Panc1 (cell line): ENCODE measurements at regions not wholly inside any gene's neighbourhood (a gene's known extent, or its start where the extent isn't known, plus 50 kb on each side); places are given as distances from the start of the nearest gene placed in this dataset.

ENCODE experiments used
- ATAC-seq: fragments of 200-7000 bp; cut with Tn5 transposase; 2 replicates; pipeline ENCODE4 v1.9.1; 2020; ENCODE audit warnings: mild to moderate bottlenecking, moderate library complexity
- BruUV-seq: library from RNA; stranded (reverse); fragments of 400-500 nt; replicated peaks from 2 replicates; lab custom pipeline; 2021; lab: Mats Ljungman, UMichigan
- CTCF ChIA-PET: fragments of 300-600 bp; sonication (Branson Sonifier 250); formaldehyde crosslinking; loops from one replicate; lab custom pipeline; 2022; ENCODE audit warnings: antibody characterized with exemption; lab: Charles Lee
- POLR2A ChIA-PET: fragments of 300-600 bp; sonication (Branson Sonifier 250); formaldehyde crosslinking; loops from one replicate; lab custom pipeline; 2022; ENCODE audit warnings: antibody characterized with exemption; lab: Charles Lee
- DNase-seq: peaks from one replicate; pipeline ENCODE4 v3.0.0-alpha.2; 2010; ENCODE audit warnings: low read depth, low spot score
- H3K27ac ChIP-seq: 2 replicates; pipeline ENCODE4 v1.5.1; 2011; ENCODE audit warnings: mild to moderate bottlenecking, low read length, inconsistent platforms
- H3K27me3 ChIP-seq: fragments of 200-500 bp; sonication (Bioruptor generic); 2 replicates; pipeline ENCODE4 v1.6.0; 2014; ENCODE audit warnings: low read length, inconsistent platforms; ENCODE audit not compliant: control insufficient read depth, insufficient read depth
- H3K36me3 ChIP-seq: fragments of 200-500 bp; sonication (Bioruptor generic); 2 replicates; pipeline ENCODE4 v1.5.1; 2014; ENCODE audit warnings: inconsistent platforms, mild to moderate bottlenecking, low read length, moderate library complexity; ENCODE audit not compliant: control insufficient read depth, insufficient read depth
- H3K4me1 ChIP-seq: 2 replicates; pipeline ENCODE4 v1.5.1; 2011; ENCODE audit warnings: inconsistent platforms, mild to moderate bottlenecking, low read length, moderate library complexity; ENCODE audit not compliant: control insufficient read depth, insufficient read depth
- H3K4me3 ChIP-seq, 2 experiments: 2 replicates each; pipeline ENCODE4 v1.5.1; 2011 to 2012; ENCODE audit warnings: low read depth in 2 of 2, low read length in 2 of 2, mild to moderate bottlenecking in 2 of 2, inconsistent platforms in 1 of 2, moderate library complexity in 1 of 2
- H3K9me3 ChIP-seq: fragments of 200-500 bp; sonication (Bioruptor generic); 2 replicates; pipeline ENCODE4 v1.5.1; 2014; ENCODE audit warnings: low read depth, mild to moderate bottlenecking, inconsistent platforms, low read length, moderate library complexity; ENCODE audit not compliant: control insufficient read depth, insufficient read depth
- CTCF ChIP-seq: fragments of 450-650 bp; IDR thresholded peaks from 2 replicates; pipeline ENCODE4 v1.5.1; 2017; ENCODE audit warnings: mild to moderate bottlenecking
- POLR2AphosphoS5 ChIP-seq: IDR thresholded peaks from 2 replicates; pipeline ENCODE4 v1.6.1; 2012; ENCODE audit warnings: mild to moderate bottlenecking, low read depth, low read length, moderate library complexity
- SIN3A ChIP-seq: IDR thresholded peaks from 2 replicates; pipeline ENCODE4 v1.6.1; 2012; ENCODE audit warnings: low read depth, mild to moderate bottlenecking, low read length, moderate library complexity, borderline replicate concordance; ENCODE audit not compliant: insufficient read depth
- TCF7L2 ChIP-seq: IDR thresholded peaks from 2 replicates; pipeline ENCODE4 v1.6.1; 2011; ENCODE audit warnings: mild to moderate bottlenecking, low read depth, low read length, inconsistent platforms
- in situ Hi-C: cut with HindIII; loops from 2 replicates; pipeline ENCODE4 v1.10.0; 2016; ENCODE audit warnings: low sequenced_read_pairs, low pct_unique_long_range_greater_than_20kb
- intact Hi-C: fragments of 100-400 bp; cut with micrococcal nuclease; formaldehyde crosslinking; loops from one replicate; pipeline ENCODE4 v1.10.0; 2022; ENCODE audit not compliant: unreplicated experiment
- TF ChIP-seq, protein P1 (sequence below), 2 experiments: IDR thresholded peaks; 2 replicates each; pipeline ENCODE4 v1.6.1; 2011 to 2012; ENCODE audit warnings: low read depth in 2 of 2, control low read depth in 1 of 2, low read length in 1 of 2, mild to moderate bottlenecking in 1 of 2, moderate library complexity in 1 of 2; ENCODE audit not compliant: insufficient read depth in 1 of 2

GRCh38 chr7:68200051-68200670 lies 1203.5 kb downstream of the TYW1 start:
- no peak for ATAC-seq
- no peaks in the 10 kb centered on the region for H3K9me3 ChIP-seq
- in situ Hi-C loops = no loop called here

GRCh38 chr7:68203251-68203650 lies 1206.6 kb downstream of the TYW1 start:
- Histone ChIP-seq H3K27me3 (no peaks in the 10 kb centered on the region), H3K36me3 (no peaks in the 10 kb centered on the region), H3K27ac (no peak overlapping the region), H3K9me3 (no peaks in the 10 kb centered on the region), H3K4me1 (no peaks in the 10 kb centered on the region), H3K4me3 (no peak overlapping the region)
- no TSS peak for BruUV-seq
- ChIA-PET POLR2A (no interaction called here), CTCF (no interaction called here)
- intact Hi-C loops = no loop called here
- no peak for ATAC-seq
- DNase-seq = no peak
- TF ChIP-seq CTCF (no peak), POLR2AphosphoS5 (no peak), SIN3A (no peak), TCF7L2 (no peak)
- TF ChIP-seq, protein P1, sequence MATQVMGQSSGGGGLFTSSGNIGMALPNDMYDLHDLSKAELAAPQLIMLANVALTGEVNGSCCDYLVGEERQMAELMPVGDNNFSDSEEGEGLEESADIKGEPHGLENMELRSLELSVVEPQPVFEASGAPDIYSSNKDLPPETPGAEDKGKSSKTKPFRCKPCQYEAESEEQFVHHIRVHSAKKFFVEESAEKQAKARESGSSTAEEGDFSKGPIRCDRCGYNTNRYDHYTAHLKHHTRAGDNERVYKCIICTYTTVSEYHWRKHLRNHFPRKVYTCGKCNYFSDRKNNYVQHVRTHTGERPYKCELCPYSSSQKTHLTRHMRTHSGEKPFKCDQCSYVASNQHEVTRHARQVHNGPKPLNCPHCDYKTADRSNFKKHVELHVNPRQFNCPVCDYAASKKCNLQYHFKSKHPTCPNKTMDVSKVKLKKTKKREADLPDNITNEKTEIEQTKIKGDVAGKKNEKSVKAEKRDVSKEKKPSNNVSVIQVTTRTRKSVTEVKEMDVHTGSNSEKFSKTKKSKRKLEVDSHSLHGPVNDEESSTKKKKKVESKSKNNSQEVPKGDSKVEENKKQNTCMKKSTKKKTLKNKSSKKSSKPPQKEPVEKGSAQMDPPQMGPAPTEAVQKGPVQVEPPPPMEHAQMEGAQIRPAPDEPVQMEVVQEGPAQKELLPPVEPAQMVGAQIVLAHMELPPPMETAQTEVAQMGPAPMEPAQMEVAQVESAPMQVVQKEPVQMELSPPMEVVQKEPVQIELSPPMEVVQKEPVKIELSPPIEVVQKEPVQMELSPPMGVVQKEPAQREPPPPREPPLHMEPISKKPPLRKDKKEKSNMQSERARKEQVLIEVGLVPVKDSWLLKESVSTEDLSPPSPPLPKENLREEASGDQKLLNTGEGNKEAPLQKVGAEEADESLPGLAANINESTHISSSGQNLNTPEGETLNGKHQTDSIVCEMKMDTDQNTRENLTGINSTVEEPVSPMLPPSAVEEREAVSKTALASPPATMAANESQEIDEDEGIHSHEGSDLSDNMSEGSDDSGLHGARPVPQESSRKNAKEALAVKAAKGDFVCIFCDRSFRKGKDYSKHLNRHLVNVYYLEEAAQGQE (IDR thresholded peaks at IDR 0.05; ENCODE audit: insufficient read depth in 1 of 2, low read depth in 2 of 2, low read length in 1 of 2) = no peak
- in situ Hi-C loops = no loop called here

More at GRCh38 chr7:68200051-68200670, 1203.5 kb downstream of the TYW1 start:
- DNase-seq = no peak
- CTCF ChIA-PET = no interaction called here
- no peak for TF ChIP-seq SIN3A
- no peak for TF ChIP-seq TCF7L2
- TF ChIP-seq, protein P1 (IDR thresholded peaks at IDR 0.05; ENCODE audit: insufficient read depth in 1 of 2, low read depth in 2 of 2, low read length in 1 of 2) = no peak
- TF ChIP-seq POLR2AphosphoS5 = no peak
- TF ChIP-seq CTCF = no peak
- no TSS peak for BruUV-seq
- Histone ChIP-seq H3K36me3 (no peaks in the 10 kb centered on the region), H3K4me3 (no peak overlapping the region), H3K27me3 (no peaks in the 10 kb centered on the region), H3K4me1 (no peaks in the 10 kb centered on the region), H3K27ac (no peak overlapping the region)
- POLR2A ChIA-PET = interaction anchor here (0.5 to 0.6 kb wide), 2 partner anchors 134 to 508 kb away, joined by 4 to 5 read pairs; no protein-coding TSS in a partner anchor
- intact Hi-C loops = no loop called here
